Cardiac muscle cell (in vitro differentiated cells and primary cell): ENCODE measurements at regions not wholly inside any gene's neighbourhood (a gene's known extent, or its start where the extent isn't known, plus 50 kb on each side); places are given as distances from the start of the nearest gene placed in this dataset.

Experiments used
- DNase-seq, 2 donors: peaks; one replicate each; pipeline versions ENCODE4 v3.0.0 to v3.0.0-alpha.2; 2010 to 2017; ENCODE audit warnings: low read depth in 1 of 2, low spot score in 1 of 2
- H3K27ac ChIP-seq: fragments of 200-600 bp; sonication (generic); 2 replicates; pipeline ENCODE4 v1.5.1; 2016
- H3K27me3 ChIP-seq: fragments of 200-600 bp; sonication (generic); 2 replicates; pipeline ENCODE4 v1.6.0; 2016; ENCODE audit warnings: control low read depth
- H3K36me3 ChIP-seq: fragments of 200-600 bp; sonication (generic); 2 replicates; pipeline ENCODE4 v1.5.1; 2016; ENCODE audit warnings: control low read depth
- H3K4me1 ChIP-seq: fragments of 200-600 bp; sonication (generic); 2 replicates; pipeline ENCODE4 v1.8.1; 2017; ENCODE audit warnings: low read depth, mild to moderate bottlenecking, mixed run types
- H3K4me3 ChIP-seq: fragments of 200-600 bp; sonication (generic); 2 replicates; pipeline ENCODE4 v1.5.1; 2016; ENCODE audit warnings: mild to moderate bottlenecking
- H3K9me3 ChIP-seq: fragments of 200-600 bp; sonication (generic); 2 replicates; pipeline ENCODE4 v1.5.1; 2017; ENCODE audit warnings: low read depth, mild to moderate bottlenecking, control low read depth
- CTCF ChIP-seq: IDR thresholded peaks from 2 replicates; pipeline ENCODE4 v1.5.1; 2012; ENCODE audit warnings: low read depth, mild to moderate bottlenecking, low read length

- DNase-seq, result peak; percentile 66 to 67
- Histone ChIP-seq H3K9me3 (no peaks in the 10 kb centered on the region), H3K4me3 (no peak overlapping the region), H3K36me3 (no peaks in the 10 kb centered on the region), H3K27me3 (peaks cover 9% of the 10 kb centered on the region), H3K4me1 (no peaks in the 10 kb centered on the region), H3K27ac (no peak overlapping the region)
- TF ChIP-seq CTCF, result peak; percentile 92
Observed at GRCh38 chr4:111283066-111283677, 660.3 kb upstream of the PITX2 start.

- H3K36me3 ChIP-seq, result no peaks in the 10 kb centered on the region
- H3K27me3 ChIP-seq, result no peaks in the 10 kb centered on the region
- DNase-seq, result no peak
- no peaks in the 10 kb centered on the region for H3K4me1 ChIP-seq
- H3K4me3 ChIP-seq, result no peak overlapping the region
- H3K27ac ChIP-seq, result no peak overlapping the region
- no peak for TF ChIP-seq CTCF
- H3K9me3 ChIP-seq, result no peaks in the 10 kb centered on the region
Observed at GRCh38 chr4:111296466-111296865, 673.6 kb upstream of the PITX2 start.

GRCh38 chr4:111303806-111304205, 680.9 kb upstream of the PITX2 start:
- TF ChIP-seq CTCF, result no peak
- no peak overlapping the region for H3K4me3 ChIP-seq
- H3K36me3 ChIP-seq, result no peaks in the 10 kb centered on the region
- H3K27ac ChIP-seq, result no peak overlapping the region
- H3K4me1 ChIP-seq, result no peaks in the 10 kb centered on the region
- no peaks in the 10 kb centered on the region for H3K27me3 ChIP-seq
- H3K9me3 ChIP-seq, result no peaks in the 10 kb centered on the region
- no peak for DNase-seq

GRCh38 chr4:111323496-111323895, 700.6 kb upstream of the PITX2 start:
- Histone ChIP-seq H3K27ac (no peak overlapping the region), H3K27me3 (no peaks in the 10 kb centered on the region), H3K9me3 (no peaks in the 10 kb centered on the region), H3K4me1 (no peaks in the 10 kb centered on the region), H3K36me3 (no peaks in the 10 kb centered on the region), H3K4me3 (no peak overlapping the region)
- peak in 1 of 2 donors; percentile 41 for DNase-seq
- TF ChIP-seq CTCF, result no peak

GRCh38 chr4:111323916-111324315, 701.0 kb upstream of the PITX2 start:
- no peak for TF ChIP-seq CTCF
- Histone ChIP-seq H3K36me3 (no peaks in the 10 kb centered on the region), H3K4me1 (no peaks in the 10 kb centered on the region), H3K4me3 (no peak overlapping the region), H3K9me3 (no peaks in the 10 kb centered on the region), H3K27me3 (no peaks in the 10 kb centered on the region), H3K27ac (no peak overlapping the region)
- peak in 1 of 2 donors; percentile 1 for DNase-seq
